ENCODE measurements at regions not wholly inside any gene's neighbourhood (a gene's known extent, or its start where the extent isn't known, plus 50 kb on each side); places are given as distances from the start of the nearest gene placed in this dataset.

DNA sequence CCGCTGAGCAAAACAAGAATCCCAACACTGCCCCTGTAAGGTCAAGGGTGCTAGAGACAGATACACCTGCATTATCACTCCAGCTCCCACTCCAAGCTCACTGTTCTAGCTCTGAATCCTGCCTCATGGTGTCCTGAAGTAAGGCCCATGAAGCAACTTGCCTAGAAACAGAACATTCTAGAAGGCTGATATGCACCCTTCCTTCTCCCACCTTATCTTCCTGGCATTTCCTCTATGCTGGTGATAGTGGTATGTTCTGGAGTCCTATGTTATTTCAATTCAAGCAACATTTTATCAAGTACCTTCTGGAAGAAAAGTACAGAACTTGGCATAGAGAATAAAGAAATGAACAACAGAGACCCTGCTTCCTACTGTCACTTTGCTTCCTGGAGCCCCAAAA lies 317.1 kb upstream of the KAZN start:
- TF ChIP-seq, protein P1, sequence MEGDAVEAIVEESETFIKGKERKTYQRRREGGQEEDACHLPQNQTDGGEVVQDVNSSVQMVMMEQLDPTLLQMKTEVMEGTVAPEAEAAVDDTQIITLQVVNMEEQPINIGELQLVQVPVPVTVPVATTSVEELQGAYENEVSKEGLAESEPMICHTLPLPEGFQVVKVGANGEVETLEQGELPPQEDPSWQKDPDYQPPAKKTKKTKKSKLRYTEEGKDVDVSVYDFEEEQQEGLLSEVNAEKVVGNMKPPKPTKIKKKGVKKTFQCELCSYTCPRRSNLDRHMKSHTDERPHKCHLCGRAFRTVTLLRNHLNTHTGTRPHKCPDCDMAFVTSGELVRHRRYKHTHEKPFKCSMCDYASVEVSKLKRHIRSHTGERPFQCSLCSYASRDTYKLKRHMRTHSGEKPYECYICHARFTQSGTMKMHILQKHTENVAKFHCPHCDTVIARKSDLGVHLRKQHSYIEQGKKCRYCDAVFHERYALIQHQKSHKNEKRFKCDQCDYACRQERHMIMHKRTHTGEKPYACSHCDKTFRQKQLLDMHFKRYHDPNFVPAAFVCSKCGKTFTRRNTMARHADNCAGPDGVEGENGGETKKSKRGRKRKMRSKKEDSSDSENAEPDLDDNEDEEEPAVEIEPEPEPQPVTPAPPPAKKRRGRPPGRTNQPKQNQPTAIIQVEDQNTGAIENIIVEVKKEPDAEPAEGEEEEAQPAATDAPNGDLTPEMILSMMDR (IDR thresholded peaks at IDR 0.05; ENCODE audit: poor library complexity): no peak
- no peak for TF ChIP-seq EZH2 (IDR thresholded peaks at IDR 0.05; ENCODE audit: borderline replicate concordance)

Data from hepatocyte (in vitro differentiated cells).